IMR-90 (cell line): ENCODE measurements at regions not wholly inside any gene's neighbourhood (a gene's known extent, or its start where the extent isn't known, plus 50 kb on each side); places are given as distances from the start of the nearest gene placed in this dataset.
"Not testable (repeated sequence)": the region's sequence is repeated elsewhere in the genome, so short reads cannot be mapped to it uniquely, and the experiment has no call there.

Experiments used
- ATAC-seq: fragments of 200-7000 bp; cut with Tn5 transposase; 2 replicates; pipeline ENCODE4 v1.9.1; 2020; ENCODE audit warnings: low read depth, mild to moderate bottlenecking, moderate library complexity
- BruUV-seq: library from RNA; stranded (reverse); fragments of 400-500 nt; replicated peaks from 2 replicates; lab custom pipeline; 2021; lab: Mats Ljungman, UMichigan
- CTCF ChIA-PET: fragments of 300-600 bp; formaldehyde crosslinking; extraction: SDS; loops from one replicate; lab custom pipeline; 2021; ENCODE audit warnings: antibody characterized with exemption; lab: Yijun Ruan, JAX
- POLR2A ChIA-PET: fragments of 300-600 bp; sonication (Branson Sonifier 250); formaldehyde crosslinking; loops from one replicate; lab custom pipeline; 2022; ENCODE audit warnings: antibody characterized with exemption; ENCODE audit not compliant: unreplicated experiment; lab: Charles Lee
- DNase-seq: peaks from one replicate; pipeline ENCODE4 v3.0.0; 2013
- H2AFZ ChIP-seq: replicated peaks from 2 replicates; pipeline ENCODE3; 2013; ENCODE audit warnings: low read length, mild to moderate bottlenecking; ENCODE audit not compliant: poor library complexity
- H2AK5ac ChIP-seq: 2 replicates; pipeline ENCODE4 v1.6.1; 2013; ENCODE audit warnings: low read depth, low read length, inconsistent platforms
- H2AK9ac ChIP-seq: replicated peaks from 2 replicates; pipeline ENCODE3; 2013; ENCODE audit warnings: mild to moderate bottlenecking, low read depth, low read length, moderate library complexity; ENCODE audit not compliant: poor library complexity
- H2BK120ac ChIP-seq: 2 replicates; pipeline ENCODE4 v1.6.1; 2013; ENCODE audit warnings: low read depth, low read length, inconsistent platforms
- H2BK15ac ChIP-seq: 3 replicates; pipeline ENCODE4 v1.6.1; 2013; ENCODE audit warnings: low read depth, low read length, inconsistent platforms
- H2BK20ac ChIP-seq: 2 replicates; pipeline ENCODE4 v1.6.1; 2013; ENCODE audit warnings: low read depth, mild to moderate bottlenecking, inconsistent platforms, low read length, moderate library complexity
- H2BK5ac ChIP-seq: 2 replicates; pipeline ENCODE4 v1.6.1; 2013; ENCODE audit warnings: mild to moderate bottlenecking, low read depth, low read length, inconsistent platforms; ENCODE audit not compliant: poor library complexity, severe bottlenecking
- H3K14ac ChIP-seq: replicated peaks from 2 replicates; pipeline ENCODE4 v1.6.1; 2013; ENCODE audit warnings: low read depth, low read length, inconsistent platforms
- H3K18ac ChIP-seq: 2 replicates; pipeline ENCODE4 v1.6.1; 2013; ENCODE audit warnings: low read depth, low read length, control low read depth
- H3K23ac ChIP-seq: 2 replicates; pipeline ENCODE4 v1.6.1; 2013; ENCODE audit warnings: low read depth, low read length, inconsistent platforms
- H3K27ac ChIP-seq: 2 replicates; pipeline ENCODE4 v1.5.1; 2013; ENCODE audit warnings: mild to moderate bottlenecking, control low read depth, low read length; ENCODE audit not compliant: insufficient read depth
- H3K27me3 ChIP-seq: 2 replicates; pipeline ENCODE4 v1.6.1; 2013; ENCODE audit warnings: low read length; ENCODE audit not compliant: control insufficient read depth, insufficient read depth
- H3K36me3 ChIP-seq: 2 replicates; pipeline ENCODE4 v1.6.1; 2013; ENCODE audit warnings: low read length, mixed read lengths; ENCODE audit not compliant: control insufficient read depth, insufficient read depth
- H3K4ac ChIP-seq: 2 replicates; pipeline ENCODE4 v1.6.1; 2013; ENCODE audit warnings: low read depth, low read length, inconsistent platforms
- H3K4me1 ChIP-seq: 2 replicates; pipeline ENCODE4 v1.6.1; 2013; ENCODE audit warnings: low read length, mixed read lengths; ENCODE audit not compliant: control insufficient read depth, insufficient read depth
- H3K4me2 ChIP-seq: 2 replicates; pipeline ENCODE4 v1.6.1; 2013; ENCODE audit warnings: low read depth, mild to moderate bottlenecking, control low read depth, low read length, moderate library complexity
- H3K4me3 ChIP-seq: 2 replicates; pipeline ENCODE4 v1.5.1; 2013; ENCODE audit warnings: low read depth, mild to moderate bottlenecking, control low read depth, low read length, moderate library complexity; ENCODE audit not compliant: insufficient read depth
- H3K56ac ChIP-seq: 2 replicates; pipeline ENCODE4 v1.6.1; 2013; ENCODE audit warnings: low read length, inconsistent platforms; ENCODE audit not compliant: insufficient read depth; ENCODE audit errors: extremely low read depth
- H3K79me1 ChIP-seq, 2 experiments: 2 replicates each; pipeline ENCODE4 v1.6.1; 2013; ENCODE audit warnings: low read length in 2 of 2, inconsistent platforms in 1 of 2, low read depth in 1 of 2
- H3K9ac ChIP-seq: 2 replicates; pipeline ENCODE4 v1.6.1; 2013; ENCODE audit warnings: low read depth, low read length, control low read depth
- H3K9me1 ChIP-seq: 2 replicates; pipeline ENCODE4 v1.6.1; 2013; ENCODE audit warnings: low read length, inconsistent platforms; ENCODE audit not compliant: insufficient read depth
- H3K9me3 ChIP-seq: 2 replicates; pipeline ENCODE4 v1.6.1; 2013; ENCODE audit warnings: low read length; ENCODE audit not compliant: control insufficient read depth, insufficient read depth
- H4K20me1 ChIP-seq: 2 replicates; pipeline ENCODE4 v1.6.1; 2013; ENCODE audit warnings: low read length, inconsistent platforms; ENCODE audit not compliant: insufficient read depth
- H4K5ac ChIP-seq: 2 replicates; pipeline ENCODE4 v1.6.1; 2013; ENCODE audit warnings: mild to moderate bottlenecking, low read depth, low read length, control low read depth
- H4K8ac ChIP-seq, 2 experiments: 2 replicates each; pipeline ENCODE4 v1.6.1; 2013; ENCODE audit warnings: low read depth in 2 of 2, low read length in 2 of 2, control low read depth in 1 of 2, inconsistent platforms in 1 of 2
- H4K91ac ChIP-seq: 2 replicates; pipeline ENCODE4 v1.6.1; 2013; ENCODE audit warnings: low read depth, low read length, inconsistent platforms; ENCODE audit not compliant: insufficient read depth
- CEBPB ChIP-seq: IDR thresholded peaks from 2 replicates; pipeline ENCODE4 v1.6.1; 2012; ENCODE audit warnings: low read depth, low read length, improper control_type of control experiment
- FOS ChIP-seq: fragments of 150-350 bp; IDR thresholded peaks from 2 replicates; pipeline ENCODE4 v1.6.1; 2016; ENCODE audit warnings: low read depth, low read length
- NFE2L2 ChIP-seq: fragments of 150-350 bp; IDR thresholded peaks from 2 replicates; pipeline ENCODE4 v1.6.1; 2016; ENCODE audit warnings: low read depth, mild to moderate bottlenecking, low read length
- WGBS, 2 experiments: methylation state at CpG; one replicate each; pipeline versions ENCODE4 v1.1.5 to v1.1.7; 2013; ENCODE audit warnings: missing lambda C conversion rate in 2 of 2; ENCODE audit not compliant: insufficient read length in 1 of 2; ENCODE audit errors: extremely low coverage in 2 of 2; 5-methylcytosine and 5-hydroxymethylcytosine counted together
- dilution Hi-C: fragments of 300-500 bp; cut with HindIII; formaldehyde crosslinking; loops from one replicate; pipeline ENCODE4 v1.14.3; 2018; ENCODE audit warnings: low sequenced_read_pairs; ENCODE audit not compliant: unreplicated experiment
- in situ Hi-C: fragments of 300-500 bp; cut with MboI; formaldehyde crosslinking; loops from 3 replicates; pipeline ENCODE4 v1.14.3; 2019; ENCODE audit warnings: low sequenced_read_pairs, inconsistent platforms, mixed read lengths
- intact Hi-C: fragments of 100-400 bp; cut with micrococcal nuclease; formaldehyde crosslinking; loops from 2 replicates; pipeline ENCODE4 v1.10.0; 2022

GRCh38 chr1:58057826-58058225 is 488.7 kb downstream of the OMA1 start:
- Histone ChIP-seq H2BK120ac (no peak overlapping the region), H4K8ac (no peak overlapping the region), H3K79me1 (no peaks in the 10 kb centered on the region), H4K91ac (no peak overlapping the region), H4K20me1 (no peaks in the 10 kb centered on the region), H3K36me3 (no peaks in the 10 kb centered on the region), H2AK5ac (no peak overlapping the region), H3K9ac (no peak overlapping the region), H3K27ac (no peak overlapping the region), H2BK20ac (no peak overlapping the region), H3K9me1 (no peaks in the 10 kb centered on the region), H3K4me3 (no peak overlapping the region), H2AFZ (no peak overlapping the region), H2BK15ac (no peak overlapping the region), H3K14ac (no peak overlapping the region), H3K4ac (no peak overlapping the region), H3K23ac (no peak overlapping the region), H3K4me1 (no peaks in the 10 kb centered on the region), H3K18ac (no peak overlapping the region), H3K56ac (no peak overlapping the region), H3K9me3 (no peaks in the 10 kb centered on the region; the same call in 1 of the 2 replicates), H2BK5ac (no peak overlapping the region), H2AK9ac (no peak overlapping the region), H4K5ac (no peak overlapping the region), H3K4me2 (no peak overlapping the region), H3K27me3 (no peaks in the 10 kb centered on the region)
- BruUV-seq = no TSS peak
- ATAC-seq (no peak), DNase-seq (no peak)
- ChIA-PET CTCF (no interaction called here), POLR2A (no interaction called here)
- in situ Hi-C loops (no loop called here), intact Hi-C loops (no loop called here), dilution Hi-C loops (no loop called here)
- TF ChIP-seq NFE2L2 (no peak), CEBPB (peak; percentile 66), FOS (no peak)

- H3K9ac ChIP-seq, H3K14ac ChIP-seq, H2BK20ac ChIP-seq, POLR2A ChIA-PET, DNase-seq, H2AK9ac ChIP-seq, H3K27me3 ChIP-seq, H2AK5ac ChIP-seq, H2BK120ac ChIP-seq, BruUV-seq, H3K23ac ChIP-seq, ATAC-seq, H3K56ac ChIP-seq, H2AFZ ChIP-seq, H3K4me3 ChIP-seq, H3K79me1 ChIP-seq, H3K9me1 ChIP-seq, intact Hi-C loops, H4K8ac ChIP-seq, H3K18ac ChIP-seq, H3K4me1 ChIP-seq, H3K9me3 ChIP-seq, H3K4me2 ChIP-seq, H3K4ac ChIP-seq, H3K36me3 ChIP-seq, H3K27ac ChIP-seq, dilution Hi-C loops, CTCF ChIA-PET, in situ Hi-C loops, H4K91ac ChIP-seq, H4K5ac ChIP-seq, H2BK5ac ChIP-seq, H4K20me1 ChIP-seq, H2BK15ac ChIP-seq: not testable (repeated sequence)
- WGBS, 2 experiments = no CpG with 5 or more reads among the region's 2 CpGs
Observed at GRCh38 chr1:58051187-58051586, 495.3 kb downstream of the OMA1 start.
